ENCODE measurements at regions not wholly inside any gene's neighbourhood (a gene's known extent, or its start where the extent isn't known, plus 50 kb on each side); places are given as distances from the start of the nearest gene placed in this dataset.
"Not testable (repeated sequence)": the region's sequence is repeated elsewhere in the genome, so short reads cannot be mapped to it uniquely, and the experiment has no call there.

DNA sequence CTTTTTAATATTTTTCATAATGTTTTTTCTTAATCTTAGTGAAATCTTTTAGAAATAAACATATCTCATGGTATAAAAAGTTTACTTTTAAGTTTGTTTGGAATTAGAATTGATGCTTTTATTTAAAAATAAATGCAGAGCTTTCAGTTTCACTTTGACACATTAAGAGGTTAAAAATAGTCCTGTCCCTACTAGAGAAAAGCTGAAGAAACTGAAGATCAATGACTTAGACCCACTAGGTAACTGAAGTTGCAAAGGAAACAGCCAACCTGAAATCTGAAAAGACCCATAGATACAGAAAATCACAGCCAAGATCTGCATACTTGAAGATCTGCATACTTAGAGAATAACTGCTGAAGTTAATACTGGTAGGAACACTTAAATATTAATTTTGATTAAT, 237.6 kb downstream of the RAP2B start:
- Histone ChIP-seq H3K9ac (no peak overlapping the region), H3K27ac (no peak overlapping the region), H3K9me3 (ENCODE audit: control insufficient read depth, low read length) (no peaks in the 10 kb centered on the region), H3K79me2 (no peaks in the 10 kb centered on the region), H3K27me3 (ENCODE audit: control insufficient read depth, insufficient read depth, low read length) (no peaks in the 10 kb centered on the region), H3K4me2 (ENCODE audit: low read length) (no peak overlapping the region), H3K36me3 (ENCODE audit: control insufficient read depth, insufficient read depth, low read length) (no peaks in the 10 kb centered on the region), H2AFZ (peak overlapping the region; percentile 21), H3K4me1 (no peaks in the 10 kb centered on the region), H3K4me3 (ENCODE audit: low read depth, low read length) (no peak overlapping the region)
- TF ChIP-seq, protein P1, sequence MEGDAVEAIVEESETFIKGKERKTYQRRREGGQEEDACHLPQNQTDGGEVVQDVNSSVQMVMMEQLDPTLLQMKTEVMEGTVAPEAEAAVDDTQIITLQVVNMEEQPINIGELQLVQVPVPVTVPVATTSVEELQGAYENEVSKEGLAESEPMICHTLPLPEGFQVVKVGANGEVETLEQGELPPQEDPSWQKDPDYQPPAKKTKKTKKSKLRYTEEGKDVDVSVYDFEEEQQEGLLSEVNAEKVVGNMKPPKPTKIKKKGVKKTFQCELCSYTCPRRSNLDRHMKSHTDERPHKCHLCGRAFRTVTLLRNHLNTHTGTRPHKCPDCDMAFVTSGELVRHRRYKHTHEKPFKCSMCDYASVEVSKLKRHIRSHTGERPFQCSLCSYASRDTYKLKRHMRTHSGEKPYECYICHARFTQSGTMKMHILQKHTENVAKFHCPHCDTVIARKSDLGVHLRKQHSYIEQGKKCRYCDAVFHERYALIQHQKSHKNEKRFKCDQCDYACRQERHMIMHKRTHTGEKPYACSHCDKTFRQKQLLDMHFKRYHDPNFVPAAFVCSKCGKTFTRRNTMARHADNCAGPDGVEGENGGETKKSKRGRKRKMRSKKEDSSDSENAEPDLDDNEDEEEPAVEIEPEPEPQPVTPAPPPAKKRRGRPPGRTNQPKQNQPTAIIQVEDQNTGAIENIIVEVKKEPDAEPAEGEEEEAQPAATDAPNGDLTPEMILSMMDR (IDR thresholded peaks at IDR 0.05) = no peak

DNA sequence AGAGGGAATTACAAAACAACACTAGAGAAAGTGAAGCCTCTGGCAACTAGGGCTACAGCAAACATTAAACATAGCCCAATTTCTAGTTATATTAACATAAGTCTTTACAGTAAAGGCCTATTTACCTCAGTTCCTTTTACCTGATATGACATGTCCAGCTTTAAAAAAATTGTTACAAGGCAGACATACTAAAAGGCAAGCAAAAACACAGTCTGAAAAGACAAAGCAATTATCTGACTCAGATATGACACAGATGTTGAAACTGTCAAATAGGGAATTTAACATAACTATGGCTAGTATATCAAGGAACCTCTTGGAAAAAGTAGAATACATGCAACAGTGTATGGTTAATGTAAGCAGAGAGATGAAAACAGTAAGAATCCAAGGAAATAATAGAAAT, 238.6 kb downstream of the RAP2B start:
- Histone ChIP-seq H3K27ac (no peak overlapping the region), H3K79me2 (no peaks in the 10 kb centered on the region), H3K27me3 (ENCODE audit: control insufficient read depth, insufficient read depth, low read length) (no peaks in the 10 kb centered on the region), H3K4me3 (ENCODE audit: low read depth, low read length) (no peak overlapping the region), H2AFZ (no peak overlapping the region), H3K9me3 (ENCODE audit: control insufficient read depth, low read length) (no peaks in the 10 kb centered on the region), H3K9ac (no peak overlapping the region), H3K36me3 (ENCODE audit: control insufficient read depth, insufficient read depth, low read length) (no peaks in the 10 kb centered on the region), H3K4me2 (ENCODE audit: low read length) (no peak overlapping the region), H3K4me1 (no peaks in the 10 kb centered on the region)
- TF ChIP-seq, protein P1 (IDR thresholded peaks at IDR 0.05) = no peak

DNA sequence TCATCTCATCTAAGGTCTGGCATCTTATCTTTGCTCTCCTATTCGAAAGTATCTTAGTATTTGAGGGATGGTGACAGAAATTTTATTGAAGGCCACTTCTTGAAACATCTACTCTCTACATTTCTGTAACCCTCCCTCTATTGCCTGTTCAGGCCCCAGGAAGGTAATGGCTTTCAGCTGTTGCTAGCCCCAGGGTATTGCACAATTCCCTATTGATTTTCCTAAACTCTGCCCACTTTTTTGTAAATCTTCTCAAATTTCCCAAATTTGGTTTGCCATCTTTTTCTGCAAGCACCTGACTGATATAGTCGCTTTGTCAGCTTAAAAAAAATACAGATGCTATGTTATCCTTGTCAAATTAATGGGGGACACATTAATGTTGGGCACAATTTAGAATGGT, 242.1 kb downstream of the RAP2B start:
- Histone ChIP-seq H2AFZ (no peak overlapping the region), H3K36me3 (ENCODE audit: control insufficient read depth, insufficient read depth, low read length) (no peaks in the 10 kb centered on the region), H3K79me2 (no peaks in the 10 kb centered on the region), H3K27ac (no peak overlapping the region), H3K9me3 (ENCODE audit: control insufficient read depth, low read length) (no peaks in the 10 kb centered on the region), H3K4me2 (ENCODE audit: low read length) (no peak overlapping the region), H3K27me3 (ENCODE audit: control insufficient read depth, insufficient read depth, low read length) (no peaks in the 10 kb centered on the region), H3K9ac (no peak overlapping the region), H3K4me1 (no peaks in the 10 kb centered on the region), H3K4me3 (ENCODE audit: low read depth, low read length) (no peak overlapping the region)
- TF ChIP-seq, protein P1 (IDR thresholded peaks at IDR 0.05) = no peak

DNA sequence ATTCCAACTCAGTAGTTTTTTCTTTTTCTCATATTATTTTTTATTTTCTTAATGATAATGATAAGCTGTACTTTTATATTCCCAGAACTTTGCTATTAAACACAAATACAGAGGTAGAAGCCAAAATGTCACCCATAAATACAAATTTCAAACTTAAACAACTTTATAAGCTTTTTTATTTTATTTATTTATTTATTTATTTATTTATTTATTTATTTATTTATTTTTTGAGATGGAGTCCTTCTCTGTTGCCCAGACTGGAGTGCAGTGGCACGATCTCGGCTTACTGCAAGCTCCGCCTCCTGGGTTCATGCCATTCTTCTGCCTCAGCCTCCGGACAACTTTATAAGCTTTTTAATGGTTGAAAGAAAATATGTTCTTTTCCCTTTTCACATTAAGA, 243.3 kb downstream of the RAP2B start:
- not testable (repeated sequence) for H3K9ac ChIP-seq; H3K36me3 ChIP-seq (ENCODE audit: control insufficient read depth, insufficient read depth, low read length); H3K4me1 ChIP-seq; H2AFZ ChIP-seq; H3K4me3 ChIP-seq (ENCODE audit: low read depth, low read length); H3K79me2 ChIP-seq; H3K27me3 ChIP-seq (ENCODE audit: control insufficient read depth, insufficient read depth, low read length); H3K27ac ChIP-seq; H3K9me3 ChIP-seq (ENCODE audit: control insufficient read depth, low read length); H3K4me2 ChIP-seq (ENCODE audit: low read length)

DNA sequence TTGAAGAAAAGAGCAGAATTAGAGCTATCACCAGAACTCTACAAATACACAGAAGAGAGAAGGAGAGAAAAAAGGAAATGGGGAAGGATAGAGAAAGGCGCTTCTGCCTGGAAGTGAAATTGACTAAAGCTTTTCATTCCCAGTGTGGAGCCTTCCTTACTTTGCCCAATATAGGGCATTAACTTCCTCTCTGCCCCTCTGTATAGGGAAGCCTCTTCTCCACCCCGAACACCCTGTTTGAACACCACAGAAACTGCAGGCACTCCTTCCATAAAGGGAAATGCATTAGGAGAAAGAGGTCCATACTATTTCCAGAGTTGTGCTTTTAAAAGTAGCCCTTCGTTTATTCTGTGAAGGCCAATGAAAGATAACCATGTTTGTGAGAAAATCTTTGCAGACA, 248.5 kb downstream of the RAP2B start:
- Histone ChIP-seq H3K36me3 (ENCODE audit: control insufficient read depth, insufficient read depth, low read length) (no peaks in the 10 kb centered on the region), H3K27ac (no peak overlapping the region), H3K9ac (no peak overlapping the region), H3K79me2 (no peaks in the 10 kb centered on the region), H3K4me2 (ENCODE audit: low read length) (no peak overlapping the region), H3K4me1 (no peaks in the 10 kb centered on the region), H3K9me3 (ENCODE audit: control insufficient read depth, low read length) (no peaks in the 10 kb centered on the region), H3K4me3 (ENCODE audit: low read depth, low read length) (no peak overlapping the region), H2AFZ (no peak overlapping the region), H3K27me3 (ENCODE audit: control insufficient read depth, insufficient read depth, low read length) (no peaks in the 10 kb centered on the region)
- TF ChIP-seq, protein P1 (IDR thresholded peaks at IDR 0.05) = no peak

Data from parathyroid adenoma (tissue), 2 donors.